ENCODE measurements at regions not wholly inside any gene's neighbourhood (a gene's known extent, or its start where the extent isn't known, plus 50 kb on each side); places are given as distances from the start of the nearest gene placed in this dataset.

- no peak for TF ChIP-seq CTCF (conservative IDR thresholded peaks at IDR 0.05)
- no CpG with 5 or more reads among the region's 2 CpGs for WGBS (ENCODE audit: extremely low coverage, insufficient read length, low lambda C conversion rate)
These were observed 1247.8 kb upstream of the SORCS1 start for GRCh38 chr10:108412323-108412722.

More at GRCh38 chr10:108412323-108412722, 1247.8 kb upstream of the SORCS1 start:
- Histone ChIP-seq H4K5ac (ENCODE audit: insufficient read length, low read depth, low read length) (no peak overlapping the region), H4K91ac (ENCODE audit: insufficient read length, low read depth, low read length) (no peak overlapping the region), H3K14ac (ENCODE audit: insufficient read depth, low read length) (no peak overlapping the region), H4K20me1 (ENCODE audit: control insufficient read depth, insufficient read depth, insufficient read length) (no peaks in the 10 kb centered on the region), H3K9me3 (ENCODE audit: control insufficient read depth, low read depth, low read length) (no peaks in the 10 kb centered on the region), H3K4me2 (ENCODE audit: insufficient read depth, insufficient read length, low read length) (no peak overlapping the region), H2BK120ac (ENCODE audit: low read depth, low read length, poor library complexity, severe bottlenecking) (no peak overlapping the region), H4K8ac (replicated peaks; ENCODE audit: insufficient read length, low read depth, low read length) (no peak overlapping the region), H3K27me3 (ENCODE audit: insufficient read depth, low read length) (no peaks in the 10 kb centered on the region), H2BK5ac (ENCODE audit: insufficient read length, low read length) (no peak overlapping the region), H2AFZ (ENCODE audit: low read length) (no peak overlapping the region), H3K4me1 (ENCODE audit: insufficient read depth, low read length) (no peaks in the 10 kb centered on the region), H3K18ac (ENCODE audit: insufficient read length, low read depth, low read length) (no peak overlapping the region), H2BK20ac (ENCODE audit: low read depth, low read length, poor library complexity, severe bottlenecking) (no peak overlapping the region), H3K79me1 (ENCODE audit: insufficient read depth, low read depth, low read length, poor library complexity, severe bottlenecking) (no peaks in the 10 kb centered on the region), H3K9ac (ENCODE audit: extremely low read depth, insufficient read length, low read length) (no peak overlapping the region), H2BK12ac (ENCODE audit: insufficient read length, low read depth, low read length) (no peak overlapping the region), H3K56ac (ENCODE audit: insufficient read length, low read depth, low read length) (no peak overlapping the region), H3K79me2 (ENCODE audit: insufficient read depth, low read length) (no peaks in the 10 kb centered on the region), H3T11ph (ENCODE audit: low read length) (no peak overlapping the region), H3K23me2 (ENCODE audit: insufficient read length, low read depth, low read length, poor library complexity, severe bottlenecking) (no peaks in the 10 kb centered on the region), H3K4ac (ENCODE audit: low read depth, low read length) (no peak overlapping the region), H2BK15ac (ENCODE audit: low read depth, low read length) (no peak overlapping the region), H3K23ac (ENCODE audit: insufficient read length, low read depth, low read length) (no peak overlapping the region), H3K27ac (ENCODE audit: insufficient read length, low read depth, low read length) (no peak overlapping the region), H2AK5ac (ENCODE audit: insufficient read length, low read length) (no peak overlapping the region)
- no peaks in the 10 kb centered on the region for H3K36me3 Mint-ChIP-seq (ENCODE audit: insufficient read depth in 1 of 3, low read depth in 3 of 3)
- no peaks in the 10 kb centered on the region for H3K9me3 Mint-ChIP-seq
- DNase-seq = no peak
- H3K4me1 Mint-ChIP-seq = no peaks in the 10 kb centered on the region
- H3K27ac Mint-ChIP-seq = no peak overlapping the region
- H3K27me3 Mint-ChIP-seq (ENCODE audit: low read depth) = no peaks in the 10 kb centered on the region
- no peak overlapping the region for H3K4me3 Mint-ChIP-seq

Data from H9 (cell line).